PC-3 (cell line): ENCODE measurements at regions not wholly inside any gene's neighbourhood (a gene's known extent, or its start where the extent isn't known, plus 50 kb on each side); places are given as distances from the start of the nearest gene placed in this dataset.

Experiments
- ATAC-seq: fragments of 200-7000 bp; cut with Tn5 transposase; 2 replicates; pipeline ENCODE4 v1.9.1; 2020; ENCODE audit warnings: mild to moderate bottlenecking, moderate library complexity
- BruUV-seq: library from RNA; stranded (reverse); fragments of 400-500 nt; replicated peaks from 2 replicates; lab custom pipeline; 2021; lab: Mats Ljungman, UMichigan
- CTCF ChIA-PET: fragments of 300-600 bp; sonication (Branson Sonifier 250); formaldehyde crosslinking; loops from one replicate; lab custom pipeline; 2022; ENCODE audit warnings: antibody characterized with exemption; lab: Charles Lee
- POLR2A ChIA-PET: fragments of 300-600 bp; sonication (Branson Sonifier 250); formaldehyde crosslinking; loops from one replicate; lab custom pipeline; 2022; ENCODE audit warnings: antibody characterized with exemption; ENCODE audit not compliant: unreplicated experiment; lab: Charles Lee
- DNase-seq: peaks from one replicate; pipeline ENCODE4 v3.0.0-alpha.2; 2015
- H2AFZ ChIP-seq: fragments of 300-600 bp; sonication (generic); 2 replicates; pipeline ENCODE4 v1.6.0; 2016; ENCODE audit warnings: antibody characterized with exemption, low read length
- H3F3A ChIP-seq: fragments of 300-600 bp; sonication (generic); one replicate; pipeline ENCODE4 v1.6.0; 2017; ENCODE audit warnings: antibody characterized with exemption, low read length, control low read depth, mild to moderate bottlenecking; ENCODE audit not compliant: unreplicated experiment
- H3K27ac ChIP-seq: fragments of 300-600 bp; sonication (generic); 2 replicates; pipeline ENCODE4 v1.5.1; 2016; ENCODE audit warnings: mild to moderate bottlenecking, low read length
- H3K27me3 ChIP-seq: fragments of 300-600 bp; sonication (generic); 2 replicates; pipeline ENCODE4 v1.6.1; 2016; ENCODE audit warnings: low read length, mixed read lengths
- H3K36me3 ChIP-seq: fragments of 300-600 bp; sonication (generic); 2 replicates; pipeline ENCODE4 v1.6.1; 2016; ENCODE audit warnings: low read depth, mixed run types, low read length, mixed read lengths
- H3K4me1 ChIP-seq: fragments of 300-600 bp; sonication (generic); 2 replicates; pipeline ENCODE4 v1.5.1; 2016; ENCODE audit warnings: low read length; ENCODE audit not compliant: insufficient read depth
- H3K4me2 ChIP-seq: fragments of 300-600 bp; sonication (generic); 2 replicates; pipeline ENCODE4 v1.6.0; 2016; ENCODE audit warnings: low read length
- H3K4me3 ChIP-seq: fragments of 300-600 bp; sonication (generic); 2 replicates; pipeline ENCODE4 v1.5.1; 2016; ENCODE audit warnings: mild to moderate bottlenecking, low read length, mixed read lengths
- H3K79me2 ChIP-seq: fragments of 300-600 bp; sonication (generic); 2 replicates; pipeline ENCODE4 v1.6.1; 2017; ENCODE audit warnings: low read length, mixed read lengths
- H3K9ac ChIP-seq: fragments of 300-600 bp; sonication (generic); 2 replicates; pipeline ENCODE4 v1.6.0; 2016; ENCODE audit warnings: mild to moderate bottlenecking, low read length
- H3K9me2 ChIP-seq: fragments of 300-600 bp; sonication (generic); replicated peaks from 2 replicates; pipeline ENCODE4 v1.6.1; 2016; ENCODE audit warnings: mixed run types, low read length, mixed read lengths
- H3K9me3 ChIP-seq: fragments of 300-600 bp; sonication (generic); 2 replicates; pipeline ENCODE4 v1.6.1; 2016; ENCODE audit warnings: low read length, mixed read lengths
- H4K20me1 ChIP-seq: fragments of 300-600 bp; sonication (generic); 2 replicates; pipeline ENCODE4 v1.6.1; 2016; ENCODE audit warnings: low read length, mixed read lengths
- EZH2 ChIP-seq: fragments of 300-600 bp; sonication (generic); IDR thresholded peaks from one replicate; pipeline ENCODE4 v1.6.1; 2017; ENCODE audit warnings: antibody characterized with exemption, mild to moderate bottlenecking, low read length; ENCODE audit not compliant: unreplicated experiment
- EZH2phosphoT487 ChIP-seq: fragments of 300-600 bp; sonication (generic); IDR thresholded peaks from 2 replicates; pipeline ENCODE4 v1.6.1; 2018; ENCODE audit warnings: mild to moderate bottlenecking, antibody characterized with exemption, low read length, borderline replicate concordance
- intact Hi-C: fragments of 100-400 bp; cut with micrococcal nuclease; formaldehyde crosslinking; loops from 2 replicates; pipeline ENCODE4 v1.9.0; 2023
- TF ChIP-seq, protein P1 (sequence below): fragments of 300-600 bp; sonication (generic); conservative IDR thresholded peaks from 2 replicates; pipeline ENCODE4 v1.5.1; 2017; ENCODE audit warnings: antibody characterized with exemption, low read depth, mild to moderate bottlenecking, low read length

DNA sequence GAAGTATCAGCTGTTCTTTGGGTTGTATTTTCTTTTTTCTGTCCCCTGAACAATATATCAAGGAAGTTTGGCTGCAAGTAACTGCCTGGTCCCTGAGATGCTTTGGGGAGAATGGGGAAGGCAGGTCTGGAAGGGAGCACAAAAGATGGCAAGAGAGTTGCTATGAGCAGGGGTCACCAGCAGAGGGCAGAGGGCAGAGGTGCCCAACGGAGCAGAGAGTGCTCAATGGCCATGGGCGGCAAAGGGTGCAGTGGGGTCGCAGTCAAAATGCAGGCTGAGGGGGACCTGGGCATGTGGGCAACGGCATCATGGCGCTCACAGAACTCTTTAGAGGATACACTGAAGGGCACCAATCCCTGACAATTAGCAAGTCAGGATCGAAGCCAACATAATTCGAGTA lies 107.7 kb upstream of the ATP8B1 start:
- Histone ChIP-seq H3K4me3 (no peak overlapping the region), H3K79me2 (no peaks in the 10 kb centered on the region), H3K9me3 (no peaks in the 10 kb centered on the region), H2AFZ (no peak overlapping the region), H3K9ac (no peak overlapping the region), H3F3A (no peaks in the 10 kb centered on the region), H3K9me2 (no peaks in the 10 kb centered on the region), H3K27me3 (no peaks in the 10 kb centered on the region), H3K36me3 (no peaks in the 10 kb centered on the region), H3K27ac (no peak overlapping the region), H4K20me1 (no peaks in the 10 kb centered on the region), H3K4me1 (peaks cover 6% of the 10 kb centered on the region; the same call in 1 of the 2 replicates), H3K4me2 (no peak overlapping the region)
- DNase-seq, result peak; percentile 15
- intact Hi-C loops, result no loop called here
- no TSS peak for BruUV-seq
- no peak for ATAC-seq
- TF ChIP-seq, protein P1, sequence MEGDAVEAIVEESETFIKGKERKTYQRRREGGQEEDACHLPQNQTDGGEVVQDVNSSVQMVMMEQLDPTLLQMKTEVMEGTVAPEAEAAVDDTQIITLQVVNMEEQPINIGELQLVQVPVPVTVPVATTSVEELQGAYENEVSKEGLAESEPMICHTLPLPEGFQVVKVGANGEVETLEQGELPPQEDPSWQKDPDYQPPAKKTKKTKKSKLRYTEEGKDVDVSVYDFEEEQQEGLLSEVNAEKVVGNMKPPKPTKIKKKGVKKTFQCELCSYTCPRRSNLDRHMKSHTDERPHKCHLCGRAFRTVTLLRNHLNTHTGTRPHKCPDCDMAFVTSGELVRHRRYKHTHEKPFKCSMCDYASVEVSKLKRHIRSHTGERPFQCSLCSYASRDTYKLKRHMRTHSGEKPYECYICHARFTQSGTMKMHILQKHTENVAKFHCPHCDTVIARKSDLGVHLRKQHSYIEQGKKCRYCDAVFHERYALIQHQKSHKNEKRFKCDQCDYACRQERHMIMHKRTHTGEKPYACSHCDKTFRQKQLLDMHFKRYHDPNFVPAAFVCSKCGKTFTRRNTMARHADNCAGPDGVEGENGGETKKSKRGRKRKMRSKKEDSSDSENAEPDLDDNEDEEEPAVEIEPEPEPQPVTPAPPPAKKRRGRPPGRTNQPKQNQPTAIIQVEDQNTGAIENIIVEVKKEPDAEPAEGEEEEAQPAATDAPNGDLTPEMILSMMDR, result peak; percentile 64
- TF ChIP-seq EZH2 (no peak), EZH2phosphoT487 (no peak)
- POLR2A ChIA-PET, result no interaction called here
- CTCF ChIA-PET, result no interaction called here

DNA sequence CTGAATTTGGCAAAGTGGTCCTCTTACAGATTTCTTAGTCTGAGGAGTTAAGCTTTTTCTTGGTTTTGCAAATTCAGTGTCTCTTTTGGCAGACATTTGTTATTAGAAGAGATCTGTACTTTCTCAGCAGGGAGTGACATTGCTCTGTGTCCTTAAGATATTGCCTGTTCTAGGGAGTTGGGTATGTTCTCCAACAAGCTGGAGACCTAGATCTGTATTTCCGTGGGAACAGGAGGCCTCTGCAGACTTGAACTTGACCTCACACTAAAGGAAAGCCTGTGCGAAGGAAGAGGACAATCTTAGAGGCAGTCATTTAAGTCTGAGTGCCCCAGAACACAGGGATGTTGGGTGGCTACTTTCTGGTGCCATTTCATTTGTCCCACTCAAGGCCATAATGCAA lies 107.0 kb upstream of the ATP8B1 start:
- ATAC-seq, result no peak
- TF ChIP-seq EZH2, result no peak
- TF ChIP-seq, protein P1, result no peak
- TF ChIP-seq EZH2phosphoT487, result no peak
- intact Hi-C loops, result no loop called here
- no peak for DNase-seq
- peaks cover 6% of the 10 kb centered on the region; the same call in 1 of the 2 replicates for H3K4me1 ChIP-seq
- ChIA-PET CTCF (no interaction called here), POLR2A (no interaction called here)
- H3F3A ChIP-seq, result no peaks in the 10 kb centered on the region
- no TSS peak for BruUV-seq
- H3K9me3 ChIP-seq, result no peaks in the 10 kb centered on the region
- H2AFZ ChIP-seq, result no peak overlapping the region
- H3K9me2 ChIP-seq, result no peaks in the 10 kb centered on the region
- H3K27me3 ChIP-seq, result no peaks in the 10 kb centered on the region
- H4K20me1 ChIP-seq, result no peaks in the 10 kb centered on the region
- no peak overlapping the region for H3K4me2 ChIP-seq
- H3K4me3 ChIP-seq, result no peak overlapping the region
- H3K27ac ChIP-seq, result no peak overlapping the region
- no peaks in the 10 kb centered on the region for H3K79me2 ChIP-seq
- no peaks in the 10 kb centered on the region for H3K36me3 ChIP-seq
- H3K9ac ChIP-seq, result no peak overlapping the region

DNA sequence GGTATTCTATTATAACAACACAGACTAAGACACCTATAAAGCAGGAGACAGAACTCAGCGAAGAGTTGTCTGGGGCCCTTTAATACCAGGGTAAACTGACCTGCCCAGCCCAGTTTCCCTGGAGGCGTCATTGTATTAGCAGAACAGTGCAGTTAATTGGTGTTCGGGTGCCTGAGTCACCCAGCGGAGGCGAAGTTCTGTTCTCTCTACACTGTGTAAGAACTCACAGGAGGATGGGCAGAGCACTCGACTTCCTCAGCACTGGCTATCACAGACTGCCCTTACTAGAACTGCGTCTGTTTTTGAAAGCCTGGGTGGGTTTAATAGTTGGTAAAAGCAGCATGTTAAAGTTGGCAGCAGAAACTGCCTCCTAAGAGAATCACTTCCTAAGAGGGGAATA lies 106.5 kb upstream of the ATP8B1 start:
- Histone ChIP-seq H3K27ac (no peak overlapping the region), H3K27me3 (no peaks in the 10 kb centered on the region), H3F3A (no peaks in the 10 kb centered on the region), H3K9ac (no peak overlapping the region), H3K4me1 (peaks cover 6% of the 10 kb centered on the region; the same call in 1 of the 2 replicates), H3K4me3 (no peak overlapping the region), H3K9me2 (no peaks in the 10 kb centered on the region), H2AFZ (no peak overlapping the region), H3K79me2 (no peaks in the 10 kb centered on the region), H3K9me3 (no peaks in the 10 kb centered on the region), H3K4me2 (no peak overlapping the region), H4K20me1 (no peaks in the 10 kb centered on the region), H3K36me3 (no peaks in the 10 kb centered on the region)
- peak; percentile 47 for DNase-seq
- peak; percentile 74 for ATAC-seq
- CTCF ChIA-PET, result no interaction called here
- TF ChIP-seq EZH2 (no peak), EZH2phosphoT487 (no peak)
- TF ChIP-seq, protein P1, result no peak
- BruUV-seq, result no TSS peak
- intact Hi-C loops, result no loop called here
- POLR2A ChIA-PET, result no interaction called here
